ENCODE measurements at regions not wholly inside any gene's neighbourhood (a gene's known extent, or its start where the extent isn't known, plus 50 kb on each side); places are given as distances from the start of the nearest gene placed in this dataset.

GRCh38 chr7:28231176-28231575 is 50.6 kb upstream of the JAZF1 start:
- DNase-seq = no peak

- no peak for DNase-seq
These were observed 56.0 kb upstream of the JAZF1 start for GRCh38 chr7:28236560-28236959.

- DNase-seq = no peak
These were observed 56.8 kb upstream of the JAZF1 start for GRCh38 chr7:28237363-28237762.

- no peak for DNase-seq
These were observed 59.2 kb upstream of the JAZF1 start for GRCh38 chr7:28239823-28240204.

- DNase-seq = no peak
These were observed 59.9 kb upstream of the JAZF1 start for GRCh38 chr7:28240481-28240880.

GRCh38 chr7:28243861-28244260 is 63.3 kb upstream of the JAZF1 start:
- no peak for DNase-seq

- DNase-seq = no peak
These were observed 64.7 kb upstream of the JAZF1 start for GRCh38 chr7:28245123-28245878.

GRCh38 chr7:28246921-28247461 is 66.4 kb upstream of the JAZF1 start:
- DNase-seq = no peak

- DNase-seq = no peak
These were observed 77.6 kb upstream of the JAZF1 start for GRCh38 chr7:28258240-28258639.

GRCh38 chr7:28260969-28261368 is 80.4 kb upstream of the JAZF1 start:
- DNase-seq = no peak

GRCh38 chr7:28263622-28264271 is 83.2 kb upstream of the JAZF1 start:
- no peak for DNase-seq

- no peak for DNase-seq
These were observed 85.8 kb upstream of the JAZF1 start for GRCh38 chr7:28266402-28266801.

- DNase-seq = no peak
These were observed 86.4 kb upstream of the JAZF1 start for GRCh38 chr7:28267012-28267411.

- DNase-seq = no peak
These were observed 89.2 kb upstream of the JAZF1 start for GRCh38 chr7:28269700-28270361.

- DNase-seq = no peak
These were observed 89.9 kb upstream of the JAZF1 start for GRCh38 chr7:28270536-28270935.

- peak; percentile 63 for DNase-seq
These were observed 91.9 kb upstream of the JAZF1 start for GRCh38 chr7:28272461-28272877.

GRCh38 chr7:28276298-28276697 is 95.7 kb upstream of the JAZF1 start:
- DNase-seq = no peak

GRCh38 chr7:28277364-28277763 is 96.8 kb upstream of the JAZF1 start:
- DNase-seq = no peak

GRCh38 chr7:28277958-28278357 is 97.4 kb upstream of the JAZF1 start:
- no peak for DNase-seq

GRCh38 chr7:28280516-28280915 is 99.9 kb upstream of the JAZF1 start:
- DNase-seq = no peak

- no peak for DNase-seq
These were observed 109.9 kb upstream of the JAZF1 start for GRCh38 chr7:28290496-28290895.

- DNase-seq = no peak
These were observed 111.0 kb upstream of the JAZF1 start for GRCh38 chr7:28291559-28291958.

- no peak for DNase-seq
These were observed 112.4 kb upstream of the JAZF1 start for GRCh38 chr7:28292834-28293526.
